Cardiac fibroblast (primary cell): ENCODE measurements at regions not wholly inside any gene's neighbourhood (a gene's known extent, or its start where the extent isn't known, plus 50 kb on each side); places are given as distances from the start of the nearest gene placed in this dataset.

Experiments
- DNase-seq, 2 donors: peaks; one replicate each; pipeline versions ENCODE4 v3.0.0 to v3.0.0-alpha.2; 2010; ENCODE audit warnings: low read depth in 2 of 2
- H3K4me3 ChIP-seq, 2 donors: replicated peaks in 1 of 2; 1 replicate in 1 of 2; 2 replicates in 1 of 2; pipeline ENCODE4 v1.5.1; 2011; ENCODE audit warnings: low read depth in 2 of 2, low read length in 2 of 2, mild to moderate bottlenecking in 2 of 2, moderate library complexity in 1 of 2
- CTCF ChIP-seq: IDR thresholded peaks from one replicate; pipeline ENCODE4 v1.5.1; 2011; ENCODE audit warnings: low read depth, mild to moderate bottlenecking, low read length, inconsistent platforms

- H3K4me3 ChIP-seq = no peak overlapping the region
- no peak for TF ChIP-seq CTCF
- DNase-seq = no peak
Observed at GRCh38 chr13:100941377-100942368, 267.1 kb upstream of the TMTC4 start.

- H3K4me3 ChIP-seq = no peak overlapping the region
- TF ChIP-seq CTCF = no peak
- DNase-seq = no peak
Observed at GRCh38 chr13:100940658-100941057, 266.1 kb upstream of the TMTC4 start.

- TF ChIP-seq CTCF = no peak
- no peak for DNase-seq
- H3K4me3 ChIP-seq = no peak overlapping the region
Observed at GRCh38 chr13:100933841-100934240, 259.2 kb upstream of the TMTC4 start.

GRCh38 chr13:100922599-100922998 is 248.0 kb upstream of the TMTC4 start:
- no peak for TF ChIP-seq CTCF
- DNase-seq = no peak

GRCh38 chr13:100921139-100921538 is 246.5 kb upstream of the TMTC4 start:
- DNase-seq = no peak
- no peak overlapping the region for H3K4me3 ChIP-seq
- TF ChIP-seq CTCF = no peak

More at GRCh38 chr13:100922599-100922998, 248.0 kb upstream of the TMTC4 start:
- H3K4me3 ChIP-seq = no peak overlapping the region

GRCh38 chr13:100917011-100917410 is 242.4 kb upstream of the TMTC4 start:
- no peak for TF ChIP-seq CTCF
- DNase-seq = no peak

GRCh38 chr13:100913143-100913542 is 238.5 kb upstream of the TMTC4 start:
- no peak overlapping the region for H3K4me3 ChIP-seq
- no peak for DNase-seq
- TF ChIP-seq CTCF = no peak

More at GRCh38 chr13:100917011-100917410, 242.4 kb upstream of the TMTC4 start:
- H3K4me3 ChIP-seq = no peak overlapping the region
